HepG2 (cell line): ENCODE measurements at regions not wholly inside any gene's neighbourhood (a gene's known extent, or its start where the extent isn't known, plus 50 kb on each side); places are given as distances from the start of the nearest gene placed in this dataset.

Source experiments
- ATAC-seq: fragments of 200-7000 bp; cut with Tn5 transposase; 3 replicates; pipeline ENCODE4 v1.9.1; 2020; ENCODE audit warnings: mild to moderate bottlenecking, moderate library complexity
- BruUV-seq: library from RNA; stranded (reverse); fragments of 400-500 nt; replicated peaks from 2 replicates; lab custom pipeline; 2021; lab: Mats Ljungman, UMichigan
- CTCF ChIA-PET: fragments of 300-600 bp; formaldehyde crosslinking; extraction: SDS; loops from one replicate; lab custom pipeline; 2021; ENCODE audit warnings: low total read pairs, inconsistent platforms, low intra/inter-chr PET ratio; lab: Yijun Ruan, JAX
- POLR2A ChIA-PET: fragments of 350-600 bp; sonication (Branson Sonifier 250); formaldehyde crosslinking; loops from one replicate; lab custom pipeline; 2020; ENCODE audit warnings: antibody characterized with exemption, inconsistent platforms; lab: Yijun Ruan, JAX
- DNase-seq: peaks from one replicate; pipeline ENCODE4 v3.0.0-alpha.2; 2015; ENCODE audit warnings: low spot score
- FAIRE-seq: peaks from 3 replicates; lab custom pipeline; 2011; peaks lifted over from hg19 to GRCh38; lab: Jason Lieb, UNC
- H2AFZ ChIP-seq: one replicate; pipeline ENCODE4 v1.6.1; 2011; ENCODE audit warnings: low read length, inconsistent platforms
- H3K27ac ChIP-seq: fragments of 300-600 bp; 3 replicates; pipeline ENCODE4 v1.8.0; 2011; ENCODE audit warnings: mixed run types, mild to moderate bottlenecking, mixed read lengths, low read length, inconsistent platforms; ENCODE audit not compliant: insufficient read depth; ENCODE audit errors: extremely low read length
- H3K27me3 ChIP-seq, 2 experiments: fragments of 200-600 bp in 1 of 2; 2 replicates in 1 of 2; 3 replicates in 1 of 2; pipeline versions ENCODE4 v1.6.0 to v1.8.0; 2011; ENCODE audit warnings: low read length in 2 of 2, mild to moderate bottlenecking in 2 of 2, moderate library complexity in 2 of 2, inconsistent platforms in 1 of 2; ENCODE audit not compliant: insufficient read depth in 2 of 2, control insufficient read depth in 1 of 2
- H3K36me3 ChIP-seq, 2 experiments: fragments of 200-600 bp in 1 of 2; replicated peaks in 1 of 2; 2 replicates in 1 of 2; 3 replicates in 1 of 2; pipeline versions ENCODE4 v1.5.1 to v1.8.0; 2011; ENCODE audit warnings: low read length in 2 of 2, inconsistent platforms in 1 of 2; ENCODE audit not compliant: insufficient read depth in 2 of 2, control insufficient read depth in 1 of 2
- H3K4me1 ChIP-seq: 2 replicates; pipeline ENCODE4 v1.5.1; 2012; ENCODE audit warnings: low read length, inconsistent platforms; ENCODE audit not compliant: insufficient read depth
- H3K4me2 ChIP-seq: 2 replicates; pipeline ENCODE4 v1.6.0; 2011; ENCODE audit warnings: low read depth, low read length, inconsistent platforms
- H3K4me3 ChIP-seq, 3 experiments: fragments of 200-600 bp in 1 of 3; sonication (generic), shearing (Covaris generic) in 1 of 3; replicated peaks in 1 of 3; 2 replicates each; pipeline ENCODE4 v1.5.1; 2011 to 2016; ENCODE audit warnings: low read length in 3 of 3, inconsistent platforms in 2 of 3, low read depth in 2 of 3, mild to moderate bottlenecking in 2 of 3, control low read depth in 1 of 3, mixed read lengths in 1 of 3; ENCODE audit not compliant: insufficient read depth in 1 of 3
- H3K79me2 ChIP-seq: one replicate; pipeline ENCODE4 v1.6.1; 2011; ENCODE audit warnings: low read length, inconsistent platforms; ENCODE audit not compliant: insufficient read depth
- H3K9ac ChIP-seq: 2 replicates; pipeline ENCODE4 v1.6.0; 2011; ENCODE audit warnings: mild to moderate bottlenecking, low read depth, low read length, inconsistent platforms; ENCODE audit not compliant: insufficient read depth
- H3K9me3 ChIP-seq: 2 replicates; pipeline ENCODE4 v1.5.1; 2012; ENCODE audit warnings: mild to moderate bottlenecking, low read length
- H4K20me1 ChIP-seq: 2 replicates; pipeline ENCODE4 v1.6.0; 2011; ENCODE audit warnings: inconsistent platforms, mild to moderate bottlenecking, low read length, moderate library complexity; ENCODE audit not compliant: insufficient read depth
- ARID5B ChIP-seq: IDR thresholded peaks from 2 replicates; pipeline ENCODE4 v1.4.0; 2020; ENCODE audit warnings: mild to moderate bottlenecking, missing genetic modification reagents
- CEBPB ChIP-seq: IDR thresholded peaks from 2 replicates; pipeline ENCODE4 v1.6.1; 2011; ENCODE audit warnings: low read depth, low read length, improper control_type of control experiment, borderline replicate concordance
- MTF2 ChIP-seq: sonication (generic); formaldehyde crosslinking; IDR thresholded peaks from 2 replicates; pipeline ENCODE4 v1.5.0; 2020; ENCODE audit warnings: missing genetic modification reagents, borderline replicate concordance
- RAD51 ChIP-seq: fragments of 450-650 bp; IDR thresholded peaks from 2 replicates; pipeline ENCODE4 v1.6.1; 2016; ENCODE audit warnings: borderline replicate concordance
- SUZ12 ChIP-seq: fragments of 150-350 bp; IDR thresholded peaks from 2 replicates; pipeline ENCODE4 v1.6.1; 2014; ENCODE audit warnings: low read depth, low read length
- TAF1 ChIP-seq: sonication (generic); formaldehyde crosslinking; IDR thresholded peaks from 2 replicates; pipeline ENCODE4 v1.4.0; 2020; ENCODE audit warnings: missing genetic modification reagents
- ZBTB3 ChIP-seq: sonication (generic); formaldehyde crosslinking; IDR thresholded peaks from 2 replicates; pipeline ENCODE4 v1.4.0; 2020; ENCODE audit warnings: low read depth, mild to moderate bottlenecking, moderate library complexity, missing genetic modification reagents, borderline replicate concordance
- ZNF34 ChIP-seq: sonication (generic); formaldehyde crosslinking; IDR thresholded peaks from 2 replicates; pipeline ENCODE4 v1.4.0; 2020; ENCODE audit warnings: mild to moderate bottlenecking, missing genetic modification reagents, borderline replicate concordance
- ZSCAN25 ChIP-seq: sonication (generic); formaldehyde crosslinking; IDR thresholded peaks from 2 replicates; pipeline ENCODE4 v1.8.0; 2022; ENCODE audit warnings: mild to moderate bottlenecking, missing genetic modification reagents
- WGBS: methylation state at CpG from one replicate; pipeline ENCODE4 v1.1.6; 2017; ENCODE audit warnings: low lambda C conversion rate; 5-methylcytosine and 5-hydroxymethylcytosine counted together
- in situ Hi-C: cut with HindIII; loops from 2 replicates; pipeline ENCODE4 v1.10.0; 2017; ENCODE audit warnings: low pct_unique_long_range_greater_than_20kb; ENCODE audit not compliant: extremely low pct_ligation_motif_present
- intact Hi-C: fragments of 100-400 bp; cut with micrococcal nuclease; formaldehyde crosslinking; loops from one replicate; pipeline ENCODE4 v1.10.0; 2022; ENCODE audit not compliant: unreplicated experiment

- Histone ChIP-seq H2AFZ (no peak overlapping the region), H3K4me3 (no peak overlapping the region), H4K20me1 (no peaks in the 10 kb centered on the region), H3K27ac (no peak overlapping the region), H3K79me2 (no peaks in the 10 kb centered on the region), H3K9me3 (no peaks in the 10 kb centered on the region), H3K4me2 (no peak overlapping the region), H3K4me1 (no peaks in the 10 kb centered on the region), H3K36me3 (no peaks in the 10 kb centered on the region), H3K9ac (no peak overlapping the region), H3K27me3 (no peaks in the 10 kb centered on the region)
- POLR2A ChIA-PET: no interaction called here
- 0% methylated on average over 1 of the region's 1 CpG for WGBS
- DNase-seq: no peak
- no peak for TF ChIP-seq ZBTB3
- TF ChIP-seq SUZ12: no peak
- TF ChIP-seq CEBPB: 0 out of 2 replicates have a peak, but pooled peaks have one; percentile 1
- no peak for TF ChIP-seq ZNF34 (CRISPR knock-in tag)
- ATAC-seq: no peak
- in situ Hi-C loops (no loop called here), intact Hi-C loops (no loop called here)
- FAIRE-seq: no peak
- BruUV-seq: no TSS peak
- CTCF ChIA-PET: no interaction called here
Measured at GRCh38 chr6:68559070-68559469, 76.0 kb upstream of the ADGRB3 start.

GRCh38 chr6:68546620-68547019 lies 88.5 kb upstream of the ADGRB3 start:
- no peak for ATAC-seq
- TF ChIP-seq MTF2 (CRISPR knock-in tag) (no peak), ARID5B (CRISPR knock-in tag) (no peak), TAF1 (CRISPR knock-in tag) (no peak), RAD51 (peak; percentile 60; the same call in 1 of the 2 replicates), ZSCAN25 (CRISPR knock-in tag) (no peak)

More at GRCh38 chr6:68546620-68547019, 88.5 kb upstream of the ADGRB3 start:
- 4% methylated on average over 1 of the region's 1 CpG for WGBS
- Histone ChIP-seq H3K27me3 (no peaks in the 10 kb centered on the region), H3K9ac (no peak overlapping the region), H3K9me3 (peaks cover 8% of the 10 kb centered on the region; the same call in 1 of the 2 replicates), H3K4me3 (no peak overlapping the region), H2AFZ (no peak overlapping the region), H3K4me1 (no peaks in the 10 kb centered on the region), H3K79me2 (no peaks in the 10 kb centered on the region), H3K27ac (no peak overlapping the region), H4K20me1 (no peaks in the 10 kb centered on the region), H3K4me2 (no peak overlapping the region), H3K36me3 (no peaks in the 10 kb centered on the region)
- in situ Hi-C loops (no loop called here), intact Hi-C loops (no loop called here)
- FAIRE-seq (no peak), DNase-seq (no peak)
- ChIA-PET CTCF (no interaction called here), POLR2A (no interaction called here)
- BruUV-seq: no TSS peak
